ENCODE measurements at regions not wholly inside any gene's neighbourhood (a gene's known extent, or its start where the extent isn't known, plus 50 kb on each side); places are given as distances from the start of the nearest gene placed in this dataset.

- no peak for TF ChIP-seq DZIP1 (CRISPR knock-in tag; IDR thresholded peaks at IDR 0.05)
- no peak for TF ChIP-seq GLI4 (CRISPR knock-in tag; IDR thresholded peaks at IDR 0.05; ENCODE audit: borderline replicate concordance)
- TF ChIP-seq SMC3 (IDR thresholded peaks at IDR 0.05; ENCODE audit: low read length), result no peak
- no peak for TF ChIP-seq ASH2L (IDR thresholded peaks at IDR 0.05; ENCODE audit: insufficient read length, low read depth, low read length)
- TF ChIP-seq LRRFIP1 (CRISPR knock-in tag; conservative IDR thresholded peaks at IDR 0.05), result no peak
- no peak for TF ChIP-seq ZFP36L1 (CRISPR knock-in tag; IDR thresholded peaks at IDR 0.05)
- no peak for TF ChIP-seq ATF4 (CRISPR knock-in tag; IDR thresholded peaks at IDR 0.05)
- no peak for TF ChIP-seq DDIT3 (CRISPR knock-in tag; IDR thresholded peaks at IDR 0.05)
- no peak for TF ChIP-seq BHLHE40 (IDR thresholded peaks at IDR 0.05; ENCODE audit: low read length)
These were observed 1241.7 kb downstream of the REEP3 start (continued) for GRCh38 chr10:64762861-64763260.

Data from HepG2 (cell line).